ENCODE measurements at regions not wholly inside any gene's neighbourhood (a gene's known extent, or its start where the extent isn't known, plus 50 kb on each side); places are given as distances from the start of the nearest gene placed in this dataset.

GRCh38 chr7:109844362-109844761, 1246.6 kb upstream of the LRRN3 start:
- intact Hi-C loops (cut with micrococcal nuclease): loop anchor here (1.0 to 2.0 kb wide), 5 partner anchors 1254 to 1891 kb away; no protein-coding TSS in a partner anchor
- Histone ChIP-seq H3K9me3 (ENCODE audit: control insufficient read depth in 2 of 3, low read length in 3 of 3) (no peaks in the 10 kb centered on the region), H3K4me1 (ENCODE audit: control insufficient read depth in 2 of 2, insufficient read depth in 2 of 2, low read length in 2 of 2) (no peaks in the 10 kb centered on the region), H3K27ac (ENCODE audit: low read depth, low read length) (no peak overlapping the region), H3K27me3 (ENCODE audit: control insufficient read depth in 2 of 2, insufficient read depth in 2 of 2, low read length in 2 of 2) (no peaks in the 10 kb centered on the region), H3K4me3 (ENCODE audit: low read length) (no peak overlapping the region), H3K36me3 (ENCODE audit: control insufficient read depth in 2 of 3, insufficient read depth in 3 of 3, low read length in 3 of 3) (no peaks in the 10 kb centered on the region)
- DNase-seq (peak in 4 of 9 donors; percentile 3 to 25 (median 6)), ATAC-seq (no peak)
- no peaks in the 10 kb centered on the region for H3K9me3 Mint-ChIP-seq
- CTCF ChIA-PET: interaction anchor here (1.1 to 1.6 kb wide), 2 partner anchors 1886 to 1892 kb away, joined by 4 to 6 read pairs; no protein-coding TSS in a partner anchor
- peaks cover 0 to 18% (median under 1%) of the 10 kb centered on the region in 5 donors for H3K27me3 Mint-ChIP-seq
- H3K27ac Mint-ChIP-seq: no peak overlapping the region
- POLR2A ChIA-PET: no interaction called here
- no peaks in the 10 kb centered on the region for H3K4me1 Mint-ChIP-seq
- no peak overlapping the region for H3K4me3 Mint-ChIP-seq
- no peaks in the 10 kb centered on the region for H3K36me3 Mint-ChIP-seq

- Histone ChIP-seq H3K4me1 (ENCODE audit: control insufficient read depth in 2 of 2, insufficient read depth in 2 of 2, low read length in 2 of 2) (no peaks in the 10 kb centered on the region), H3K9me3 (ENCODE audit: control insufficient read depth in 2 of 3, low read length in 3 of 3) (no peaks in the 10 kb centered on the region), H3K4me3 (ENCODE audit: low read length) (no peak overlapping the region), H3K36me3 (ENCODE audit: control insufficient read depth in 2 of 3, insufficient read depth in 3 of 3, low read length in 3 of 3) (no peaks in the 10 kb centered on the region), H3K27ac (ENCODE audit: low read depth, low read length) (no peak overlapping the region), H3K27me3 (ENCODE audit: control insufficient read depth in 2 of 2, insufficient read depth in 2 of 2, low read length in 2 of 2) (no peaks in the 10 kb centered on the region)
- ATAC-seq (no peak), DNase-seq (no peak)
- POLR2A ChIA-PET: no interaction called here
- intact Hi-C loops (cut with micrococcal nuclease): no loop called here
- H3K4me1 Mint-ChIP-seq: no peaks in the 10 kb centered on the region
- CTCF ChIA-PET: no interaction called here
- H3K9me3 Mint-ChIP-seq: peaks cover 0 to 1% (median 0%) of the 10 kb centered on the region in 11 donors
- H3K27ac Mint-ChIP-seq: no peak overlapping the region
- no peaks in the 10 kb centered on the region for H3K36me3 Mint-ChIP-seq
- H3K4me3 Mint-ChIP-seq: no peak overlapping the region
- peaks cover 0 to 12% (median 0%) of the 10 kb centered on the region in 5 donors for H3K27me3 Mint-ChIP-seq
Observed at GRCh38 chr7:109864230-109864629, 1226.7 kb upstream of the LRRN3 start.

DNA sequence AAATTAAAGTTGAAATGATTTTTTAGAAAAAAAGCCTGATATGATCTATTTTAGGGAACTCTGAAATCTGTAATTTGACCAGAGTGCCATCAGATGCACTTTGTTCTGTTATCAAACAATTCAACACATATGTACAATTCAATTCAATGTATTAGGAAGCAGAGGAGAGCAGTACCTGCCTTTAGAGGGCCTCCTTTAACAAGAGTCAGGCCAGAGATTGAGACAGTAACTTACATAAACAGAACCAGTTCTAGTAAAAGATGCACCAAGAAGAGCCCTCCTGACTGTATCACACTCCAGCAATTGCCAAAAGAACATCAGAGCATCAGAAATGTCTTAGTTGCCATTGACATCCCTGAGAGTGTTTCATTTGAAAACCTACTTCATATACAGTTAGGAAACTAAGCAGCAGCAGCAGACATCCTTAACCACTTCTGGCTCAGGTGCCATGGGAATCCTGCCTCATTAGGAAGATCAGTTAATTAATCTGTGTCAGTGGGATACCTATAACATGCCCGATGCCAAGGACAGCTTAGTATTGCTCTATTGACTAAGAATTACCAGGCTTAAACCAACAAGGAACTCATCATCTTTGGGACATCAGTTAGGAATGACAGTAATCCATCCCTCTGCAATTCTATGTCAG, 1222.6 kb upstream of the LRRN3 start:
- Mint-ChIP-seq H3K36me3 (no peaks in the 10 kb centered on the region), H3K4me1 (no peaks in the 10 kb centered on the region), H3K9me3 (peaks cover 0 to 1% (median 0%) of the 10 kb centered on the region in 11 donors), H3K4me3 (no peak overlapping the region), H3K27ac (no peak overlapping the region), H3K27me3 (peaks cover 0 to 11% (median 0%) of the 10 kb centered on the region in 5 donors)
- Histone ChIP-seq H3K27me3 (ENCODE audit: control insufficient read depth in 2 of 2, insufficient read depth in 2 of 2, low read length in 2 of 2) (no peaks in the 10 kb centered on the region), H3K27ac (ENCODE audit: low read depth, low read length) (no peak overlapping the region), H3K4me1 (ENCODE audit: control insufficient read depth in 2 of 2, insufficient read depth in 2 of 2, low read length in 2 of 2) (no peaks in the 10 kb centered on the region), H3K4me3 (ENCODE audit: low read length) (no peak overlapping the region), H3K9me3 (ENCODE audit: control insufficient read depth in 2 of 3, low read length in 3 of 3) (no peaks in the 10 kb centered on the region), H3K36me3 (ENCODE audit: control insufficient read depth in 2 of 3, insufficient read depth in 3 of 3, low read length in 3 of 3) (no peaks in the 10 kb centered on the region)
- ATAC-seq: no peak
- CTCF ChIA-PET: no interaction called here
- DNase-seq: no peak
- intact Hi-C loops (cut with micrococcal nuclease): no loop called here
- POLR2A ChIA-PET: no interaction called here

DNA sequence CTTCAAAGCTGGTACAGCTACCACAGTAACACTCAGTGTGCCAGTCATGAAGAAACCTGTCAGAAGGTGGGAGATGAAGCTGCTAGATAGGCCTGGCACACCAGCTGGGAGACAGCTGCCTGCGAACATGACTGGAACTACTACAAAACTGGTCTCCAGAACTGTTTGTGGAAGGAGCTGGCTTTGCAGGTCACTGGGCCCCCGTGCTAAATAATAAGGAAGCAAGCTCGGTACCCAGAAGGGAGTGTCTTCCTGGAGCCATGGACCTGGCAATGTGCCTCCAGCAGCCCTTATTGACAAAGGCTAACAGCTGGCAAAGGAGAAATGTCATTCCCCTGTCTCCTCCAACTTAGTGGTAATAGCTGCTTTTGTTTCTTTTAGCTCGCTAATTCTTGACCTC, 1217.6 kb upstream of the LRRN3 start:
- Histone ChIP-seq H3K27ac (ENCODE audit: low read depth, low read length) (no peak overlapping the region), H3K4me3 (ENCODE audit: low read length) (no peak overlapping the region), H3K27me3 (ENCODE audit: control insufficient read depth in 2 of 2, insufficient read depth in 2 of 2, low read length in 2 of 2) (no peaks in the 10 kb centered on the region), H3K9me3 (ENCODE audit: control insufficient read depth in 2 of 3, low read length in 3 of 3) (no peaks in the 10 kb centered on the region), H3K36me3 (ENCODE audit: control insufficient read depth in 2 of 3, insufficient read depth in 3 of 3, low read length in 3 of 3) (no peaks in the 10 kb centered on the region), H3K4me1 (ENCODE audit: control insufficient read depth in 2 of 2, insufficient read depth in 2 of 2, low read length in 2 of 2) (no peaks in the 10 kb centered on the region)
- Mint-ChIP-seq H3K9me3 (no peaks in the 10 kb centered on the region), H3K4me1 (no peaks in the 10 kb centered on the region), H3K4me3 (no peak overlapping the region), H3K27ac (no peak overlapping the region), H3K36me3 (no peaks in the 10 kb centered on the region), H3K27me3 (peaks cover 0 to 18% (median 0%) of the 10 kb centered on the region in 5 donors)
- DNase-seq (no peak), ATAC-seq (no peak)
- intact Hi-C loops (cut with micrococcal nuclease): no loop called here
- ChIA-PET CTCF (no interaction called here), POLR2A (no interaction called here)

- H3K36me3 ChIP-seq (ENCODE audit: control insufficient read depth in 2 of 3, insufficient read depth in 3 of 3, low read length in 3 of 3): no peaks in the 10 kb centered on the region
- Mint-ChIP-seq H3K4me3 (no peak overlapping the region), H3K36me3 (no peaks in the 10 kb centered on the region), H3K27me3 (peaks cover 0 to 8% (median 5%) of the 10 kb centered on the region in 5 donors), H3K4me1 (no peaks in the 10 kb centered on the region), H3K27ac (no peak overlapping the region), H3K9me3 (peaks cover 0 to 2% (median 0%) of the 10 kb centered on the region in 11 donors)
- intact Hi-C loops (cut with micrococcal nuclease): no loop called here
- no peak for DNase-seq
- ATAC-seq: no peak
- ChIA-PET CTCF (no interaction called here), POLR2A (no interaction called here)
- no peaks in the 10 kb centered on the region for H3K4me1 ChIP-seq (ENCODE audit: control insufficient read depth in 2 of 2, insufficient read depth in 2 of 2, low read length in 2 of 2)
- H3K9me3 ChIP-seq (ENCODE audit: control insufficient read depth in 2 of 3, low read length in 3 of 3): no peaks in the 10 kb centered on the region
- no peak overlapping the region for H3K27ac ChIP-seq (ENCODE audit: low read depth, low read length)
- no peak overlapping the region for H3K4me3 ChIP-seq (ENCODE audit: low read length)
- no peaks in the 10 kb centered on the region for H3K27me3 ChIP-seq (ENCODE audit: control insufficient read depth in 2 of 2, insufficient read depth in 2 of 2, low read length in 2 of 2)
Observed at GRCh38 chr7:109879287-109879828, 1211.6 kb upstream of the LRRN3 start.

- no peaks in the 10 kb centered on the region for H3K36me3 ChIP-seq (ENCODE audit: control insufficient read depth in 2 of 3, insufficient read depth in 3 of 3, low read length in 3 of 3)
- no peaks in the 10 kb centered on the region for H3K9me3 ChIP-seq (ENCODE audit: control insufficient read depth in 2 of 3, low read length in 3 of 3)
- ChIA-PET POLR2A (interaction anchor here (0.7 kb wide), 1 partner anchor 1841 kb away, joined by 3 read pairs; no protein-coding TSS in a partner anchor), CTCF (no interaction called here)
- DNase-seq: no peak
- Mint-ChIP-seq H3K27me3 (peaks cover 0 to 4% (median 0%) of the 10 kb centered on the region in 5 donors), H3K9me3 (peaks cover 0 to 5% (median 0%) of the 10 kb centered on the region in 11 donors), H3K36me3 (peaks cover 0 to 3% (median 0%) of the 10 kb centered on the region in 5 donors), H3K27ac (no peak overlapping the region), H3K4me3 (no peak overlapping the region), H3K4me1 (no peaks in the 10 kb centered on the region)
- ATAC-seq: no peak
- no peaks in the 10 kb centered on the region for H3K27me3 ChIP-seq (ENCODE audit: control insufficient read depth in 2 of 2, insufficient read depth in 2 of 2, low read length in 2 of 2)
- H3K27ac ChIP-seq (ENCODE audit: low read depth, low read length): no peak overlapping the region
- H3K4me1 ChIP-seq (ENCODE audit: control insufficient read depth in 2 of 2, insufficient read depth in 2 of 2, low read length in 2 of 2): no peaks in the 10 kb centered on the region
- intact Hi-C loops (cut with micrococcal nuclease): no loop called here
- H3K4me3 ChIP-seq (ENCODE audit: low read length): no peak overlapping the region
Observed at GRCh38 chr7:109890622-109891021, 1200.3 kb upstream of the LRRN3 start.

DNA sequence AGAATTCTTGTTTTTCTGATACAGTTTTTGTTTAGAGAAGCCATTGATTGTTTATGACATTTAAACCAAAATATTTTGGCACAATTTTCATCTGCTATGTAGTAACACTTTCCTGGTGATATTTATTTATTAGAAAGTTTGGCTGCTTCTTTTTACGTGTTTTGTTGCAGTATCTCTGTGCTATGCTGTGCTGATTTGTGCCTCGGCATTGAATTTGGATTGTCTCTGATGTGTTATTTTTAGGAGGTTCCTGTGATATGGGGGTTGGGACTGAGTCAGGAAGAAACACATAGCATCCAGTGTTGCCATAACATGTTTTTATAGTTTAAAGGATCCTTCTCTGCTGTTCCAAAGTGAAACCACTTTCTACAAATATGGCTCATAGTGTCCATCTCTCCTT, 1197.7 kb upstream of the LRRN3 start:
- peaks cover 0 to 7% (median 0%) of the 10 kb centered on the region in 5 donors for H3K27me3 Mint-ChIP-seq
- H3K9me3 Mint-ChIP-seq: peaks cover 0 to 5% (median 0%) of the 10 kb centered on the region in 11 donors
- H3K4me1 Mint-ChIP-seq: no peaks in the 10 kb centered on the region
- Histone ChIP-seq H3K27ac (ENCODE audit: low read depth, low read length) (no peak overlapping the region), H3K36me3 (ENCODE audit: control insufficient read depth in 2 of 3, insufficient read depth in 3 of 3, low read length in 3 of 3) (no peaks in the 10 kb centered on the region), H3K4me1 (ENCODE audit: control insufficient read depth in 2 of 2, insufficient read depth in 2 of 2, low read length in 2 of 2) (no peaks in the 10 kb centered on the region), H3K4me3 (ENCODE audit: low read length) (no peak overlapping the region), H3K27me3 (ENCODE audit: control insufficient read depth in 2 of 2, insufficient read depth in 2 of 2, low read length in 2 of 2) (no peaks in the 10 kb centered on the region), H3K9me3 (ENCODE audit: control insufficient read depth in 2 of 3, low read length in 3 of 3) (no peaks in the 10 kb centered on the region)
- no peak overlapping the region for H3K27ac Mint-ChIP-seq
- POLR2A ChIA-PET: no interaction called here
- CTCF ChIA-PET: no interaction called here
- intact Hi-C loops (cut with micrococcal nuclease): no loop called here
- DNase-seq (no peak), ATAC-seq (no peak)
- H3K4me3 Mint-ChIP-seq: no peak overlapping the region
- H3K36me3 Mint-ChIP-seq: peaks cover 0 to 3% (median 0%) of the 10 kb centered on the region in 5 donors

Data from naive thymus-derived CD4-positive, alpha-beta T cell (primary cell).